OCI-LY3 (cell line): ENCODE measurements at regions not wholly inside any gene's neighbourhood (a gene's known extent, or its start where the extent isn't known, plus 50 kb on each side); places are given as distances from the start of the nearest gene placed in this dataset.

Experiments used
- CTCF ChIP-seq: fragments of 200-600, 300-600 bp; sonication (generic); IDR thresholded peaks from 2 replicates; pipeline ENCODE4 v1.5.1; 2014; ENCODE audit warnings: antibody characterized with exemption, low read length, low read depth
- EZH2phosphoT487 ChIP-seq: fragments of 200-600 bp; shearing (Covaris generic); IDR thresholded peaks from 2 replicates; pipeline ENCODE4 v1.6.1; 2018; ENCODE audit warnings: antibody characterized with exemption, mixed run types, low read depth

GRCh38 chr2:226619707-226620106 is 179.9 kb downstream of the IRS1 start:
- TF ChIP-seq CTCF (no peak), EZH2phosphoT487 (no peak)
